ENCODE measurements at regions not wholly inside any gene's neighbourhood (a gene's known extent, or its start where the extent isn't known, plus 50 kb on each side); places are given as distances from the start of the nearest gene placed in this dataset.

DNA sequence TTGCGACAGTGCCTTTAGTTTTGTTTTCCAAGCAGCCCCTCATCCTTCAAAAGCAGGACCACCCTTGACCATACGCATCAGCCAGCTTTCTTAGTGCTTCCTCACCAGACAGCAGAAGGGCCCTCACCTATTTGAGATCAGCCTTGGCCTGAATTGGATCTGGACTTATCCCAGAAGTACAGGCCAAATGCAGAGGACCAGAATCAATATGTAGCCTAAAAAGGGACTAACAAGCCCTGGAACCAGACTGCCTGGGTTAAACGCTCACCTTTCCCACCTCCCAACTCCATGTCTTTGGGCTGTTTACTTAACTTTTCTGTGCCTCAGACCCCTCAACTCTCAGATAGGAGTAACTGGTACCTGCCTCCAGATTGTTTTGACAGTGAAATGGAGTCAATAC, 77.7 kb upstream of the ATP6AP2 start:
- H3K36me3 ChIP-seq (replicated peaks): no peaks in the 10 kb centered on the region
- no peak for DNase-seq (ENCODE audit: low spot score in 2 of 2)
- H3K4me1 ChIP-seq: no peaks in the 10 kb centered on the region
- H3K9me3 ChIP-seq: no peaks in the 10 kb centered on the region
- H3K4me3 ChIP-seq: no peak overlapping the region
- no peaks in the 10 kb centered on the region for H3K27me3 ChIP-seq (ENCODE audit: low read depth)
- in situ Hi-C loops (cut with MboI; ENCODE audit: low sequenced_read_pairs): no loop called here

DNA sequence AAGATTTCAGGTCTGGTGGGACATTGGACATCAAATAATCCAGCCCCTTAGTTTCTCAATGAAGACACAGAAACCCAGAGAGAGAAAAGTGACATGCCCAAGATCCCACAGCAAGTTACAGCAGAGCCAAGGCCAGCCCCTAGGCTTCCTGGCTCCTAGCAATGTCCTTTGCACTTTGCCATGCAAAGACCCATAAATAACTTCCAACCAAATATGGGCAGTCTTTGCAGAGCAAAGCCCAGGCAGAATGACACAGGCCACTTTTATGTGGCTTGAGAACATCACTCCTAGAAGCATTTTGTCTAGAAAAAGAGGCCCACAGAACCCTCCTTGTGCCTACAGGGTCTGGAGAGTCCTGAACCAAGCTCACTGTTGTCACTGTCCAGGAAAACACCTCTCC, 78.1 kb upstream of the ATP6AP2 start:
- in situ Hi-C loops (cut with MboI; ENCODE audit: low sequenced_read_pairs): no loop called here
- no peak for DNase-seq (ENCODE audit: low spot score in 2 of 2)
- no peak overlapping the region for H3K4me3 ChIP-seq
- no peaks in the 10 kb centered on the region for H3K9me3 ChIP-seq
- no peaks in the 10 kb centered on the region for H3K27me3 ChIP-seq (ENCODE audit: low read depth)
- no peaks in the 10 kb centered on the region for H3K36me3 ChIP-seq (replicated peaks)
- no peaks in the 10 kb centered on the region for H3K4me1 ChIP-seq

DNA sequence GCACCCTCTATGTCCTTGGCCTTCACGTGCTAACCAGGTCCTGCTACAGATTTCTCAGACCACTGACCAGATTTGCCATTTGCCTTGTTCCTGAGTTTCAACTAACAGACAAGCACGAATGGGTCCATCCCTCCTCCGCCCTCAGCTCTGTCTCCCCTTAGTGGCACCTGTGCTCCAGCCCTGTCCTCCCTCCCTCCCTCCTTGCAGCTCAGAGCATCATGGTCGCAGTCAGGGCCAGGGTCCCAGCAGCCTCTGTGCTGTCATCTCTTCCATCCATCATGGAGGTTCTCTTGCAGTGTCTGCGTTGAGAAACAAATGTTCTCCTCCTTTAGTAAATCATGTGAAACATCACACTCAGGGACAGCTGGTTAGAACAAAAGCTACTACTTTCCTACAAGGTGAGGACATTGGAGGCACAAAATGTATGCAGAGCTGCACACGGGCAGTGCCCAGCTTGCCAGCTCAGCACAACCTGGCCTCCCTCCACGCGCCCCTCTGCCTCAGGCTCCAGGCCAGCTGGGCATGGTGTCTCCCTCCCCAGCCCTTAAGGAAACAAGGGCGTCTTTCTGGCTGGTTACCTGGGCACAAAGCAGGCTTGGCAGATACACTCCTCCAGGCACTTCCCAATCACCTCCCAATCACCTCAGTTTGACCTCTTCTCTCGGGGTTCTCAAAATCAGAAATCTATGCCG, 79.5 kb upstream of the ATP6AP2 start:
- no peak for DNase-seq (ENCODE audit: low spot score in 2 of 2)
- Histone ChIP-seq H3K4me3 (no peak overlapping the region), H3K9me3 (no peaks in the 10 kb centered on the region), H3K36me3 (replicated peaks) (no peaks in the 10 kb centered on the region), H3K4me1 (no peaks in the 10 kb centered on the region), H3K27me3 (ENCODE audit: low read depth) (no peaks in the 10 kb centered on the region)
- in situ Hi-C loops (cut with MboI; ENCODE audit: low sequenced_read_pairs): no loop called here

DNA sequence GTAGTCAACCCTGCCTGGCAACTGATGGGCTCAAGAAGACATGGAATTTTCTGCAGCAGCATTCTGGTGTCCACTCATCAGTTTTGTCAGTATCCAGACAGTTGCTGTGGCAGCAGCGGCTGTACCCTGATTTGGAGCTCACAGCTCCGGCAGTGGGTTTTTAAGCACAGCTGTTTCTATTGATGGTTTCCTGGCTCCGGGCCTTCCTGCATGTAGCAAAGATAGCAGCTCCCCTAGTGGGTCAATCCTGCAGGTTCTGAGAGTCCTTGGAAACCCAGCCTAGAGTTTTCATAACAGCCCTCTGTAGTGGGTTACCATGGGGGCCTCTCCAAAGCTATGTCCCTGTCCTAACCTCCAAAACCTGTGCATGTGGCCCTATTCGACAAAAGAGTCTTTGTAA, 84.0 kb upstream of the ATP6AP2 start:
- Histone ChIP-seq H3K9me3 (no peaks in the 10 kb centered on the region), H3K36me3 (replicated peaks) (no peaks in the 10 kb centered on the region), H3K4me1 (no peaks in the 10 kb centered on the region), H3K4me3 (no peak overlapping the region), H3K27me3 (ENCODE audit: low read depth) (no peaks in the 10 kb centered on the region; the same call in 1 of the 2 replicates)
- DNase-seq (ENCODE audit: low spot score in 2 of 2): peak; percentile 13 to 21
- in situ Hi-C loops (cut with MboI; ENCODE audit: low sequenced_read_pairs): loop anchor here (25.0 kb wide), 1 partner anchor 91 kb away; the partner anchor contains the start of gene ATP6AP2

DNA sequence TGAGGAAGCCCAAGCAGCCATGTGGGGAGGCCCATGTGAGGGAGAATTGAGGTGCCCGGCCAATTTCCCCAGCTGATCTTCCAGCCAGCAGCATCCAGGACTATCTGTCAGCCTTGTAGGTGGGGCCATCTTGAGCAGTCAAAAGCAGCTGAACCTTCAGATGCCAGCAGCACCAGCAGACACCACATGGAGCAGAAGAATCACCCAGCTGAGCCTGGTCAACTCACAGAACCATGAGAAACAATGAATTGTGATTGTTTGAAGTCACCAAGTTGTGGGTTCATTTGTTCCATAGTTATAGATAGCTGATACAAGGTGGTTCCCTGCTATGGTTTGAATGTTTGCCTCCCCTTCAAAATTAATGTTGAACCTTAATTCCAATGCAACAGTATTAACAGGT, 85.1 kb upstream of the ATP6AP2 start:
- in situ Hi-C loops (cut with MboI; ENCODE audit: low sequenced_read_pairs): loop anchor here (25.0 kb wide), 1 partner anchor 92 kb away; the partner anchor contains the start of gene ATP6AP2
- Histone ChIP-seq H3K4me3 (no peak overlapping the region), H3K27me3 (ENCODE audit: low read depth) (no peaks in the 10 kb centered on the region; the same call in 1 of the 2 replicates), H3K4me1 (no peaks in the 10 kb centered on the region), H3K36me3 (replicated peaks) (no peaks in the 10 kb centered on the region), H3K9me3 (no peaks in the 10 kb centered on the region)
- no peak for DNase-seq (ENCODE audit: low spot score in 2 of 2)

DNA sequence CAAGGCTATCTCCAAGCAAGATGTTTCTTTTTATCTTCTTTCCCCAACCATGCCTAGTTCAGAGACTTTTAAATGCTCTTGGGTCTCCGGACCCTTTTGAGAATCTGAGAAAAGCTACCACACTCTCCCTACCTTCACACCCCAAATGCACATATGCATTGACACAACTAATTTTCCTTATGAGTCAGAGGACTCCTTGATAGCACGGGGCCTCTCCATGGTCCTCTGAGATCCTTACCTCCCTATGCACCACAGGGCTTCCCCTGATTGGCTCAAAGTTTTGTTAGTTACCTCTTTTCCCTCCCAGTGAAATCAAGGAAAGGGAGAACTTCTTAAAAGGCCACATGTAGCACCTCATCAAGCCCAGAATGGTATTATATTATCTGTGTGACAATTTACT, 86.8 kb upstream of the ATP6AP2 start:
- DNase-seq (ENCODE audit: low spot score in 2 of 2): no peak
- in situ Hi-C loops (cut with MboI; ENCODE audit: low sequenced_read_pairs): loop anchor here (25.0 kb wide), 1 partner anchor 93 kb away; the partner anchor contains the start of gene ATP6AP2
- Histone ChIP-seq H3K36me3 (replicated peaks) (no peaks in the 10 kb centered on the region), H3K27me3 (ENCODE audit: low read depth) (no peaks in the 10 kb centered on the region; the same call in 1 of the 2 replicates), H3K4me1 (no peaks in the 10 kb centered on the region), H3K9me3 (no peaks in the 10 kb centered on the region), H3K4me3 (no peak overlapping the region)

DNA sequence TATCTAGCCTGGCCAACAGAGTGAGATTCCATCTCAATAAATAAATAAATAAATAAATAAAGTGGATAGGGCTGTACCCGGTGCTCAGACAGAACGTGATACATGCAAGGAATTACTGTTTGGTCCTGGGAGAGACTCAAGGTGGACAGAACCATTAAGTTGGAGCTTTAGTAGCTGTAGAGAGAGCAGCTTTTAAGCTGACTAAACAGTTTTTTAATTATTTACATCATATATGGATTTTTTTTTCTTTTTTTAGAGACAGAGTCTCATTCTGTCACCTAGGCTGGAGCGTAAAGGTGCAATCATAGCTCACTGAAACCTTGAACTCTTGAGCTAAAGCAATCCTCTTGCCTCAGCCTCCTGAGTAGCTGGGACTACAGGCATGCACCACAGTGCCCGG, 92.5 kb upstream of the ATP6AP2 start:
- H3K36me3 ChIP-seq (replicated peaks): no peaks in the 10 kb centered on the region
- DNase-seq (ENCODE audit: low spot score in 2 of 2): no peak
- no peaks in the 10 kb centered on the region; the same call in 1 of the 2 replicates for H3K27me3 ChIP-seq (ENCODE audit: low read depth)
- H3K4me1 ChIP-seq: no peaks in the 10 kb centered on the region
- H3K9me3 ChIP-seq: 0 out of 2 replicates have a peak, but pooled peaks cover 2% of the 10 kb centered on the region
- no peak overlapping the region for H3K4me3 ChIP-seq
- in situ Hi-C loops (cut with MboI; ENCODE audit: low sequenced_read_pairs): loop anchor here (25.0 kb wide), 1 partner anchor 99 kb away; the partner anchor contains the start of gene ATP6AP2

DNA sequence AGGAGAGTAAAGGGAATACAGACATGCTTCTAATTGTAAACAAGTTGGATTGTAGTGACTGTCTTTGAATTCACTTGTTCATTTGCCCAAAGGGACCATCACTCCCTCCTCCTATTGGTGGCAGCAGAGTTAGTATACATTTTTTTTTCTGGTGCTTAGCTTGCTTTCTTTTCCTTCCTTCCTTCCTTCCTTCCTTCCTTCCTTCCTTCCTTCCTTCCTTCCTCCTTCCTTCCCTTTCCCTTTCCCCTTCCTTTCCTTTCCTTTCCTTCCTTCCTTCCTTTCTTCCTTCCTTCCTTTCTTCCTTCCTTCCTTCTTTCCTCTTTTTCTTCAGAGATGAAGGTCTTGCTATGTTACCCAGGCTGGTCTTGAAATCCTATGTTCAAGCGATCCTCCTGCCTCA, 94.8 kb upstream of the ATP6AP2 start:
- DNase-seq (ENCODE audit: low spot score in 2 of 2): no peak
- no peaks in the 10 kb centered on the region for H3K4me1 ChIP-seq
- in situ Hi-C loops (cut with MboI; ENCODE audit: low sequenced_read_pairs): loop anchor here (25.0 kb wide), 1 partner anchor 101 kb away; the partner anchor contains the start of gene ATP6AP2
- no peaks in the 10 kb centered on the region for H3K36me3 ChIP-seq (replicated peaks)
- H3K4me3 ChIP-seq: no peak overlapping the region
- no peaks in the 10 kb centered on the region for H3K27me3 ChIP-seq (ENCODE audit: low read depth)
- H3K9me3 ChIP-seq: 0 out of 2 replicates have a peak, but pooled peaks cover 2% of the 10 kb centered on the region

DNA sequence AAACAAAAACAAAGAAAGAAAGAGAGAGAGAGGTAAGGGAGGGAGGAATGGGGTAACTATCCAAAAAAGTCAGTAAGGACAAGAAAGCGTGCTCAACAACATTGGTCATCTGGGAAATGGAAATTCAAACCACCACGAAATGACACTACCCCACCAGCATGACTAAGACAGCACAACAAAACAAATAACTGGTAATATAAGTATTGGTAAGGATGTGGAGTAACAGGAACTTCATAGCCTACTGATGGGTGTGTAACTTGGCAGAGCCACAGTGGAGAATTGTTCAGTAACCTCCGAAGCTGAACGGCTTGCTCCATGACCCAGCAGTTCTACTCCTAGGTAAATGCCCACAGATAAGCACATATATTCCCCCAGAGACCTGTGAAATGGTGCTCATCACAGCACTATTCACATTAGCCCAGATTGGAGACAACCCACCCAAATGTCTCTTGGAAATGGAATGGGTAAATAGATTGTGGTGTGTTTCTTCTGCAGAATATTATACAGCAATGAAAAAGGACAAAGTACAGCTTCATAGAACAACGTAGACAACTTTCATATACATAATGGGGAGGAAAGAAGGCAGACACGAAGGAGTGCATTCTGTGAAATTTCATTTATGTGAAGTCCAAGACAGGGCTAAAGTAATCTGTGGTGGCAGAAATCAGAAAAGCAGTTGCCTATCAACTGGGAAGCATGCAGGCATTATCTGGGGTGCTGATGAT, 95.5 kb upstream of the ATP6AP2 start:
- H3K4me1 ChIP-seq: no peaks in the 10 kb centered on the region
- no peaks in the 10 kb centered on the region for H3K27me3 ChIP-seq (ENCODE audit: low read depth)
- H3K4me3 ChIP-seq: no peak overlapping the region
- no peaks in the 10 kb centered on the region for H3K36me3 ChIP-seq (replicated peaks)
- no peak for DNase-seq (ENCODE audit: low spot score in 2 of 2)
- H3K9me3 ChIP-seq: 0 out of 2 replicates have a peak, but pooled peaks cover 2% of the 10 kb centered on the region
- in situ Hi-C loops (cut with MboI; ENCODE audit: low sequenced_read_pairs): loop anchor here (25.0 kb wide), 1 partner anchor 102 kb away; the partner anchor contains the start of gene ATP6AP2

DNA sequence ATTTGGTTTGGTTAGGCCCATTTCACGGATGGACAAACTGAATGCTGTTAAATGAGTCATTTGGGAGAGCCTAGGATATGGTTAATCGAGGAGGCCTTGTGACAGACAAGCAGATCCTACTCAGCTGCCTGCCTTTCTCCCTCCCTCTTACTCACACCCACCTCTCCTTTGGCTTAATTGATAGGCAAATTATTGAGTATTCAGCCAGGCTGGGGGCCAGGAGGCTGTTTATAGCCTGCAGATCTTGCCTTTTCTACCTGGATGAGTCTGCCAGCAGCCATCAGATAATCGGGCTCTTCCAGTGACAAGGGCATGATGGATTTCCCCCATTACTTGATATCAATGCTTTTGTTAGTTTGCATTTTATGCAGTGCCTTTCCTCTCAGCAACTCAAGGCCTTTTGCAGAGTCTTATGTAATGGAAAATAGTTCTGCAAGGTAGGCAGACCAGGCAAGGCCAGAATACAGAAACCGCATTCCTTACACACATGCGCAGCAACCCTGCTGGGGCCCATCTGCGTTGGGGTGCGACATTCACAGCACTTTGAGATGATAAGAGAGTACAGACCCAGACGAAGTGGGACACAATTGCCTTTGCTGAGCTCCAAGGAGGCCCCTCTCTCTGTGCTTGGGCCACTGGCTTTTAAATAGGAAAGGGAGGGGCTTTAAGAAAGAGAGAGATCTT, 96.2 kb upstream of the ATP6AP2 start:
- Histone ChIP-seq H3K4me3 (no peak overlapping the region), H3K4me1 (no peaks in the 10 kb centered on the region), H3K27me3 (ENCODE audit: low read depth) (no peaks in the 10 kb centered on the region), H3K36me3 (replicated peaks) (no peaks in the 10 kb centered on the region), H3K9me3 (0 out of 2 replicates have a peak, but pooled peaks cover 2% of the 10 kb centered on the region)
- in situ Hi-C loops (cut with MboI; ENCODE audit: low sequenced_read_pairs): loop anchor here (25.0 kb wide), 1 partner anchor 103 kb away; the partner anchor contains the start of gene ATP6AP2
- no peak for DNase-seq (ENCODE audit: low spot score in 2 of 2)

DNA sequence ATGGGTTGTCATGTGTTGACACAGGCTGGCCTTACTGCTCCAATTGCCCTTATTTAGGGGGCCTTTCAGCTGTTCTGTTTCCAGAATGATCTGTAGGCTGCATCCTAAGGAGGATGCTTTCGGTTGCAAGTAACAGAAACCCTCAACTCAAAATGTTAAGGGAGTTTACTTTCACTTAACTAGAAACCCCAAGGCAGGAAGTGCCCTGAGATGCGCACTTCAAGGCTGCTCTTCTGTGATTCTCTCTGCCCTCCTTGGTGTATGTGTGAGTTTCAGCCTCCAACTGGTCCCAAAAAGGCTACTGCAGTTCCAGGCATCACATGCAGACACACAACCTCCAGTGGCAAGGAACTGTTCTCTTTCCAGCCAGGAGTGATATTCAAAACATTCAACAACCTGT, 97.3 kb upstream of the ATP6AP2 start:
- Histone ChIP-seq H3K4me1 (no peaks in the 10 kb centered on the region), H3K4me3 (no peak overlapping the region), H3K27me3 (ENCODE audit: low read depth) (no peaks in the 10 kb centered on the region), H3K9me3 (0 out of 2 replicates have a peak, but pooled peaks cover 2% of the 10 kb centered on the region), H3K36me3 (replicated peaks) (no peaks in the 10 kb centered on the region)
- in situ Hi-C loops (cut with MboI; ENCODE audit: low sequenced_read_pairs): loop anchor here (25.0 kb wide), 1 partner anchor 104 kb away; the partner anchor contains the start of gene ATP6AP2
- DNase-seq (ENCODE audit: low spot score in 2 of 2): no peak

DNA sequence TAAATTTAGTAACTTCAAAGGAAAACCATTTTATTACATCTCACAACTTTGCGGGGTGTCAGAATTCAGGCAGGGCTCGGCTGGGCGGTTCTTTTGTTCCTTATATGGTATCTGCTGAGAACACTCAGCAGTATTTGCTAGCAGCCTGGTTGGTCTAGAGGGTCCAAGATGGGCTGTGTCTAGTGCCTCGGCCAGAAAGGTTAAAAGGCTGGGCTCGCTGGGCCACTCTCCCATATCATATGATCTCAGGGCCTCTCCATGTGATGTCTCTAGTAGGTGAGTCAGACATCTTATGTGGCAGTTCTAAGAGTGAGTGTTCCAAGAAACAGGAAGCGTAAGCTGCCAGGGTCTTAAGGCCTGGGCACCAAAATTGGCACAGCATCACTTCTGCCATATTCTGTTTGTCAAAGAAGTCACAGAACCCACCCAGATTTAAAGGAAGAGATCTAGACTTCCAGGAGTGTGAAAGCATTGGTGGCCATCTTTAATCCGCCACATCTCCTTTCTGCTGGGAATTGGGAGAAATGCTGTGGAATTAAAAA, 100.9 kb upstream of the ATP6AP2 start:
- no peak for DNase-seq (ENCODE audit: low spot score in 2 of 2)
- no peaks in the 10 kb centered on the region for H3K9me3 ChIP-seq
- no peaks in the 10 kb centered on the region for H3K27me3 ChIP-seq (ENCODE audit: low read depth)
- in situ Hi-C loops (cut with MboI; ENCODE audit: low sequenced_read_pairs): loop anchor here (25.0 kb wide), 1 partner anchor 107 kb away; the partner anchor contains the start of gene ATP6AP2
- peaks cover under 1% of the 10 kb centered on the region; the same call in 1 of the 2 replicates for H3K4me1 ChIP-seq
- H3K4me3 ChIP-seq: no peak overlapping the region
- H3K36me3 ChIP-seq (replicated peaks): no peaks in the 10 kb centered on the region

DNA sequence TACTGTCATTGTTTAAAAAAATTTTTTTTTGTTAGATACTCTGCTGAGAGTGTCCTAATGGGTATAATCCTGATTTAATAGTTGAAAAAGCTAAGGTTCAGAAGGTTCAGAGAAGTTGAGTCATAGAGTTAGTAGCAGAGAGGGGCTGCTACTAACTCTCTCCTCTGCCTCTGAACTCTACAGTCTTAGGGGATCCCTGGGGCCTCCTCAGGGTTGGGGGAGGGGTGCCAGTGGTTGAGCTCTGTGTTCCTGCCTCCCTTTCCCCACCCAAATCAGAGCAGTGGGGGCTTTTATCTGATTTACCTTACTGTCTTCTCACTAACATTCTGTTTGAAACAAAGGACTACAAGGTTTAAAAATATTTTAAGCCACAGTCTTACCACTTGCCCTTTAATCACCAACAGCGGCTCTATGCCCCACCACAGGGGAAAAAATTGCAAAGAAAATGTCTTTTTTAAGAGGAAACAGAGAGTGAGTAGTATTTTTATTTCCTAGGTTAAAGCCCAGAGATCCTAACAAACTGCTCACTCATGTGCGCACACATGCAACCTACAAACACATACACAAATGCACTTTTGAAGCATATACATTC, 102.2 kb upstream of the ATP6AP2 start:
- no peaks in the 10 kb centered on the region for H3K9me3 ChIP-seq
- no peaks in the 10 kb centered on the region for H3K36me3 ChIP-seq (replicated peaks)
- peaks cover 10% of the 10 kb centered on the region for H3K4me1 ChIP-seq
- H3K4me3 ChIP-seq: no peak overlapping the region
- no peaks in the 10 kb centered on the region for H3K27me3 ChIP-seq (ENCODE audit: low read depth)
- no peak for DNase-seq (ENCODE audit: low spot score in 2 of 2)
- in situ Hi-C loops (cut with MboI; ENCODE audit: low sequenced_read_pairs): loop anchor here (25.0 kb wide), 1 partner anchor 109 kb away; the partner anchor contains the start of gene ATP6AP2

Measured in HAP-1 (cell line).